Tibial artery (tissue), 4 donors: ENCODE measurements at regions not wholly inside any gene's neighbourhood (a gene's known extent, or its start where the extent isn't known, plus 50 kb on each side); places are given as distances from the start of the nearest gene placed in this dataset.

ENCODE experiments used
- DNase-seq, 2 donors: peaks; one replicate each; pipeline ENCODE4 v3.0.0-alpha.2; 2019
- H3K27ac ChIP-seq, 2 donors: fragments of 200-600 bp; sonication (generic) in 1 of 2; 1 replicate in 1 of 2; 2 replicates in 1 of 2; pipeline ENCODE4 v1.5.1; 2018 to 2019; ENCODE audit warnings: mild to moderate bottlenecking in 1 of 2
- H3K27me3 ChIP-seq, 2 donors: fragments of 200-600 bp; sonication (generic) in 1 of 2; one replicate each; pipeline versions ENCODE4 v1.5.1 to v1.6.0; 2016 to 2019
- H3K36me3 ChIP-seq, 3 donors: fragments of 200-600 bp; sonication (generic) in 2 of 3; one replicate each; pipeline ENCODE4 v1.5.1; 2016 to 2019; ENCODE audit warnings: mild to moderate bottlenecking in 2 of 3
- H3K4me1 ChIP-seq, 4 donors: fragments of 200-600 bp; sonication (generic) in 2 of 4; 1 replicate in 3 of 4; 2 replicates in 1 of 4; pipeline ENCODE4 v1.5.1; 2016 to 2019
- H3K4me3 ChIP-seq, 2 donors: fragments of 200-600 bp; sonication (generic) in 1 of 2; 1 replicate in 1 of 2; 2 replicates in 1 of 2; pipeline ENCODE4 v1.5.1; 2018 to 2019; ENCODE audit warnings: mild to moderate bottlenecking in 2 of 2
- H3K9me3 ChIP-seq, 3 donors: fragments of 200-600 bp; sonication (generic) in 1 of 3; one replicate each; pipeline ENCODE4 v1.5.1; 2016 to 2019
- intact Hi-C: fragments of 100-400 bp; cut with DNase I; formaldehyde crosslinking; loops from one replicate; pipeline ENCODE4 v1.15.0; 2023; ENCODE audit warnings: low total_unique reads
- TF ChIP-seq, protein P1 (sequence below), 2 experiments: fragments of 200-600 bp in 1 of 2; fragments of 450-650 bp in 1 of 2; IDR thresholded peaks; one replicate each; pipeline ENCODE4 v1.5.1; 2017 to 2019; ENCODE audit warnings: antibody characterized with exemption in 2 of 2, mild to moderate bottlenecking in 1 of 2, moderate library complexity in 1 of 2

DNA sequence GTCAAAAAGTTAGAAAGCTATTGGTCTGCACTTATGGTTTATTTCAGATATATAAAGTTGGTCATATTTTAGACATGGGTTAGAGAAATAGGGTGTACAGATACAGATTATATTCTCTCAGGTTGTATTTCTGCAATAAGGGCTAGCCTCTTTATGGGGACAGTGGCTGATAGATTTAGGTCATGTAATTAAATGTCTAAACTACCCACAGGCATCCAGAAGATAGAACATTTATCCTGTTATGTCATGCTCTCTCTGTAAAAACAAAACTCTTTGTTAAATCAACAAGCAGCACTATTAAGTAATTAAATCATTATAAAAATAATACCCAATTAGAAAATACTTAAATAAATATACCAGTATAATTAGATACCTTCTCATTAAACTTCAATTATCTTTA is 612.6 kb upstream of the CITED2 start:
- no peaks in the 10 kb centered on the region for H3K27me3 ChIP-seq
- H3K4me3 ChIP-seq: no peak overlapping the region
- DNase-seq: no peak
- H3K4me1 ChIP-seq: peaks cover 0 to 48% (median 11%) of the 10 kb centered on the region in 4 donors
- no peaks in the 10 kb centered on the region for H3K36me3 ChIP-seq
- no peaks in the 10 kb centered on the region for H3K9me3 ChIP-seq
- intact Hi-C loops: no loop called here
- TF ChIP-seq, protein P1, sequence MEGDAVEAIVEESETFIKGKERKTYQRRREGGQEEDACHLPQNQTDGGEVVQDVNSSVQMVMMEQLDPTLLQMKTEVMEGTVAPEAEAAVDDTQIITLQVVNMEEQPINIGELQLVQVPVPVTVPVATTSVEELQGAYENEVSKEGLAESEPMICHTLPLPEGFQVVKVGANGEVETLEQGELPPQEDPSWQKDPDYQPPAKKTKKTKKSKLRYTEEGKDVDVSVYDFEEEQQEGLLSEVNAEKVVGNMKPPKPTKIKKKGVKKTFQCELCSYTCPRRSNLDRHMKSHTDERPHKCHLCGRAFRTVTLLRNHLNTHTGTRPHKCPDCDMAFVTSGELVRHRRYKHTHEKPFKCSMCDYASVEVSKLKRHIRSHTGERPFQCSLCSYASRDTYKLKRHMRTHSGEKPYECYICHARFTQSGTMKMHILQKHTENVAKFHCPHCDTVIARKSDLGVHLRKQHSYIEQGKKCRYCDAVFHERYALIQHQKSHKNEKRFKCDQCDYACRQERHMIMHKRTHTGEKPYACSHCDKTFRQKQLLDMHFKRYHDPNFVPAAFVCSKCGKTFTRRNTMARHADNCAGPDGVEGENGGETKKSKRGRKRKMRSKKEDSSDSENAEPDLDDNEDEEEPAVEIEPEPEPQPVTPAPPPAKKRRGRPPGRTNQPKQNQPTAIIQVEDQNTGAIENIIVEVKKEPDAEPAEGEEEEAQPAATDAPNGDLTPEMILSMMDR (IDR thresholded peaks at IDR 0.05): no peak
- H3K27ac ChIP-seq: no peak overlapping the region

DNA sequence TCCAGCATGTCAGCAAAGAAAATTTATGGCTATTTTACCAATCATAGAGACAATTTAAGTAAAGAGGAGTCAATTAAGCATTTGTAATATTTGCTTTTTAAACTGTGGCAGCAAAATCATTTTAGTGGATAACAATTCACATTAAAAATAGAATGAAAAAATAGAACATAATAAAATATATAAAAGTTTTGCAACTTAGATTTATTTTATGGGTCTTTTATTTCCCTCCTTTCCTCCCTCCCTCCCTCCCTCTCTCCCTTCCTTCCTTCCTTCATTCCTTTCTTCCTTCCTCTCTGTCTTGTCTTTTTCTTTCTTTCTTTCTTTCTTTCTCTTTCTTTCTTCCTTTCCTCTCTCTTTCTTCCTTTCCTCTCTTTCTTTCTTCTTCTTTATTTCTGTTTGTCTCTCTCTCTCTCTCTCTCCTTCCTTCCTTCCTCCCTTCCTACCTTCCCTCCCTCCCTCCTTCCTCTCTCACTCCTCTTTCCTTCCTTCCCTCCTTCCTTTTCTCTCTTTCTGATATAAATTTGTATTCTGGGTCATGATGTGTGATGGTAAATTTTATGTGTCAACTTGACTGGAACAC is 610.9 kb upstream of the CITED2 start:
- Histone ChIP-seq H3K4me3 (no peak overlapping the region), H3K9me3 (no peaks in the 10 kb centered on the region), H3K27me3 (no peaks in the 10 kb centered on the region), H3K36me3 (no peaks in the 10 kb centered on the region), H3K27ac (peak overlapping the region in 1 of 2 donors; percentile 67), H3K4me1 (peaks cover 0 to 51% (median 17%) of the 10 kb centered on the region in 4 donors)
- intact Hi-C loops: no loop called here
- DNase-seq: no peak
- TF ChIP-seq, protein P1 (IDR thresholded peaks at IDR 0.05): no peak

DNA sequence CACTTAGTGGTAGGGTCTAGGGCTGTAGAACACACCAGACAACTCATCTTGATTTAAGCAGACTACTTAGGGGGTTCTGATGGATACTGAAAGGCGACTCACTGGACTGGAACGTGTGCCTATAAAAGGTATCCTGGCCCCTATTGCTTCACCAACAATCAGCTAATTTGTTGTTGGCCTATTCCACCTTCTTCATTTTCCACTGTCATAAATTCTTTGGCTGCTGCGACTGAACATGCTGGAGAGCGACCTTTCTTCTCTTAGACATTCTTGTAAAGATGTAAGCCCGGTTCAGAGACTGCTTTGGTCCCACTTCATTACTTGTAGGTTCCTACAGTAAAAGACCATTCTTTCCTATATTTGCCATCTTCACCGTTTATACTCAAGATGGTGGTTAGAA is 609.9 kb upstream of the CITED2 start:
- H3K27me3 ChIP-seq: no peaks in the 10 kb centered on the region
- H3K36me3 ChIP-seq: no peaks in the 10 kb centered on the region
- DNase-seq: no peak
- no peak overlapping the region for H3K4me3 ChIP-seq
- peaks cover 0 to 50% (median 18%) of the 10 kb centered on the region in 4 donors for H3K4me1 ChIP-seq
- intact Hi-C loops: no loop called here
- H3K27ac ChIP-seq: peak overlapping the region; percentile 67 to 68
- H3K9me3 ChIP-seq: no peaks in the 10 kb centered on the region
- TF ChIP-seq, protein P1 (IDR thresholded peaks at IDR 0.05): no peak

DNA sequence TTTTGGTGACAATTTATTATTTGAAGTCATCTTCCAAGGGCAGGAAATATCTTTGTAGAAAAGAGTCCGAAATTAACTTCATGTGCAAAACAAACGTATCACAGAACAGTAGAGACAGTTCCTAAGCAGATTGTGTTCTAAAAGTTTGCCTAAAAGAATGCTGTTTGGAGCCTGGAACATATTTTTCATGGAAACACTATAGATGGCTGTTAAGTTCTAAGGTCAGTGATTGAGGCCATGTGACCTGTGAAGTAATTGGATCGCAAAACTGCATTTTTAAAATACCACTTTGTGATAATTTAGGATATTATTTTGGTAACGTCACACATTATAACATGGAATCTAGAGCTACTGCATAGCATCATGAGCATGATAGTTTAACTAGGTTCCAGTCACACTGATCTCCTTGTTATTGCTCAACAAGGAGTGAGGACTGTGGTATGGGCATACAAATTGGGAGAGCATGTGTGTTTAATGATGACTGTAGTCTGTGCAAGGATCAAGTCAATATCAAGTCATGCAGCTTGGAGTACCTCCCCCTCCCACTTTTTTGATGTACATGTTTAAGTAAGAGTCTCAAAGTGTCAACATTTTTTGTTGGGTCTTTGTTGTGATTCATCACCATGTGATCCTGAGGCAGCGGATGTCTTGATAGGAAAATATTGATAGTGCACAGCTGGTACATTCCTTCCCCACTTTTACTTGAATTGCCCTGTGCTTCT is 609.3 kb upstream of the CITED2 start:
- peak overlapping the region; percentile 67 to 68 for H3K27ac ChIP-seq
- H3K9me3 ChIP-seq: no peaks in the 10 kb centered on the region
- intact Hi-C loops: no loop called here
- no peaks in the 10 kb centered on the region for H3K27me3 ChIP-seq
- peaks cover 0 to 53% (median 18%) of the 10 kb centered on the region in 4 donors for H3K4me1 ChIP-seq
- no peak for DNase-seq
- TF ChIP-seq, protein P1 (IDR thresholded peaks at IDR 0.05): no peak
- no peaks in the 10 kb centered on the region for H3K36me3 ChIP-seq
- H3K4me3 ChIP-seq: no peak overlapping the region

DNA sequence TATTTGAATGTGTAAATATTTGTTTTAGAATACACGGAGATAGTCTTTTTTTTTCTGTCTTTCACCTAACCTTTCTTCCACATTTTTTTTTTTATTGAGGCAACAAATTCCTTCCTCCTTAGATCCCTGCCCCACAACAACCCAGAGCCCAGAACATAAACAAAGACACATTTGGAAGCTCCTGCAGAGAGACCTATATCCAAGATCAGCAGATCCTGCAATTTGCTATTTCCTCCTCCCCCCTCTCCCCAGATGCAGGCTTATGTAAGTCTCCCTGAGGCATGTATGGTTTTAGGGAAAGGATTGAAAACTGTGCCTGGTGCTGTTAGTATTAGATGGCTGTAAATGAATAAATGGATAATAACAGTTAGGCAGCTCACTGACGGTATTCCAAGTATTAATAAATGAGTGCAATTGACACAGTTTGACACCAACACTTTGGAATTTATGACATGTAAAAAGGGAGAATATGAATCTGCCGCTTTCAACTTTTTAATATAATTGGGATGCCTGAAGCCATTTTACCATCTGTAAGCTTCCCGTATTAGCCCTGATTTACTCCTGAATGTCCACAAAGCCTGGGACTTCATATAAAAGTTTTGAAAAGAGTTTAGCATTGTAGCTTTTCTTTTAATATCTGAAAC is 608.3 kb upstream of the CITED2 start:
- H3K4me1 ChIP-seq: peaks cover 0 to 59% (median 21%) of the 10 kb centered on the region in 4 donors
- no peak for DNase-seq
- peak overlapping the region; percentile 67 to 68 for H3K27ac ChIP-seq
- intact Hi-C loops: no loop called here
- H3K36me3 ChIP-seq: no peaks in the 10 kb centered on the region
- H3K9me3 ChIP-seq: no peaks in the 10 kb centered on the region
- TF ChIP-seq, protein P1 (IDR thresholded peaks at IDR 0.05): no peak
- no peak overlapping the region for H3K4me3 ChIP-seq
- no peaks in the 10 kb centered on the region for H3K27me3 ChIP-seq
